Stimulated activated CD4-positive, alpha-beta T cell treated with anti-CD3 and anti-CD28 coated beads, Interleukin-4, amount 100 ng/mL, for 4 hours (primary cell): ENCODE measurements at regions not wholly inside any gene's neighbourhood (a gene's known extent, or its start where the extent isn't known, plus 50 kb on each side); places are given as distances from the start of the nearest gene placed in this dataset.

Experiments used
- DNase-seq, 2 experiments: peaks; one replicate each; pipeline ENCODE4 v3.0.0-alpha.2; 2020

DNA sequence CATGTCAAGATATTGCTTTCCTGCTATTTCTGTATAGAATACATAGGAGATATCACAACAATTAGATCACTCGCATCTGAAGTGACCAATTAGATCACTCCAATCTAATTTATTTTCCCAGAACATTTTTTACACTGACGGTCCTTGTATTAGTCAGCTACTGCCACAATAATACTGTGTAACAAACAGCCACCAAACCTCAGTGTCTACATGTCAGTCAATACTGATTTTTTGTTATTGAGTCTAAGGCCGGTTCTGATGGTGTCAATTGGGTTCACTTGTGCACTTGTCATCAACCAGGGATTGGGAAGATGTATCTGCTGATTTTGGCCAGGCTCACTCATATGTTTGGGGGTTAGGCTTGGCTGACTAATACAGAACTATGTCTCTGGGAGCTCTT, 275.9 kb upstream of the NFE2L3 start:
- DNase-seq, result no peak

GRCh38 chr7:25877802-25878789, 273.9 kb upstream of the NFE2L3 start:
- no peak for DNase-seq

DNA sequence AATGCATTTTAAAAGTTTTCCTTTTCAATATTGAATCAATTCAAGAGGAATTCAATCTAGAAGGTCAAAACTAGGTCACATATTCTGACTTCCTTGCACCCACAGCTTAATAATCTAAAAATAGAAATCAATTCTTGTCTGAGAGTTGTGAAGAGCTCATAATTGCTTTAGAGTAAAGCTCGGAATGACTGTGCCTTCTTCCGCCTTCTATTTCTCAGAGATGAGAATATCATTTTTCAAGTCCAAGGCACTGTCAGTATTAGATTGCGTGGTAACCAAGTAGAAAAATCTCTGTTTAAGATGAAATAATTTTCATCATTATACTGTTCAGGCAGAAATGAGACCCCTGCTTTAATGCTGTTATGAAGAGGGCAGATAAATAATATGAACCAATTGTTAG, 272.2 kb upstream of the NFE2L3 start:
- DNase-seq, result no peak

DNA sequence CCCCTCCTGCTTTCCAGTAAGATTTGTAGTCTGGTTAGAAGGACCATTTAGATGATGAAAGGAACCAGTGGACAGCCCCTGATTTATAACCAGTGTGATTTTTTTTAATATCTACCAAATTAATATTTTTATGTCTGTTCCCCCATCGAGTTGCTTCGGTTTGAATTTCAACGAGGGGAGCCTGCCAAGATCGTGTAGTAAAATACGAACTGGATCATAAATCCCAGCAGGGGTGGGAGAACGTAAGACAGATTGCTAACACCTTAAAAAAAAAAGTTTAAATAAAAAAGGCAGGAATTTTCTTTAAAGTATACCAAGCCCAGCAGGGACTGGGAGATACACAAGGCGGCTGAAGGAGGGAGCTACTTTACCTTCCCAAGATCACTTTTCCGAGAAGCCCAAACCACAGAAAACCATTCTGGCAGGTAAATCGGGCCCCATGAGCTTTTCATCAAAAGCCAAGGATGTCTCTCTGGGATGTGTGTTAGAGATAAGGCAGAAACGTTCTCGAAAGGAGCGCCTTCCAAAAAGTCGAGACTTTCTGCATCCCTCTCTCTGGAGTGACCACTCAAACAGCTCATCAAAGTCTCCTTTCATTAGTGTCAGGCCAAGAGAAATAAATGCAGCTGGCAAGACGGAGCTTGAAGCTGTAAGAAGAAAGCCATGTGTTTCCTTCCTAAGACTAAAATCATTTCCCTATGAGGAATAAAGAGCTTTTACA, 270.5 kb upstream of the NFE2L3 start:
- DNase-seq, result no peak

- DNase-seq, result no peak
Measured at GRCh38 chr7:25882151-25882773, 269.7 kb upstream of the NFE2L3 start.

GRCh38 chr7:25884265-25884828, 267.7 kb upstream of the NFE2L3 start:
- DNase-seq, result no peak

DNA sequence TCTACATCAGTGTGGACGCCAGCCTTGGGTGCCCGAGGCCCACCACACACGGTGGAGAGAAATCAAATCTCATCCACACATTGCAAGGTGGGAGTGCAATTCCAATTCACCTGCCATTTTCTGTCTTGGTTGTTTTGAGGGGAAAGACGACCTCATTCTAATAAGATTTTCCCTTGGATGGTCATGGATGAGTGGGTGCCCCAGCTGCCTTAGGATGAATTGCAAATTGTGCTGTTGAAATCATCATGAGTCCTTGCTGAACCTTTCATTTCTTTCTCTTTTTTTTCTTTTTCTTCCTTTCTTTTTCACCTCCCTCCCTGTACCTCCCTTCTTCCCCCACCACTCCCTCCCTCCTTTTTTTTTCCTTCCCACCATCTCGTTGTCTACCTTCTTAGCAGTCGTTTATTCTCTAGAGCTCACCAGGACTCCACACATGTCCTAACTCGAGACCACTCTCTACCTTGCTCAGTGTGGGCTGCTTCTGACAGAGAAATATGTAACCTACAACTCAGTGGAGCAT, 266.9 kb upstream of the NFE2L3 start:
- DNase-seq, result no peak

GRCh38 chr7:25886387-25887240, 265.4 kb upstream of the NFE2L3 start:
- no peak for DNase-seq

GRCh38 chr7:25887266-25887665, 264.7 kb upstream of the NFE2L3 start:
- DNase-seq, result no peak

GRCh38 chr7:25887795-25888559, 264.0 kb upstream of the NFE2L3 start:
- no peak for DNase-seq

- no peak for DNase-seq
Measured at GRCh38 chr7:25889765-25890164, 262.2 kb upstream of the NFE2L3 start.

GRCh38 chr7:25891591-25891990, 260.4 kb upstream of the NFE2L3 start:
- DNase-seq, result no peak

DNA sequence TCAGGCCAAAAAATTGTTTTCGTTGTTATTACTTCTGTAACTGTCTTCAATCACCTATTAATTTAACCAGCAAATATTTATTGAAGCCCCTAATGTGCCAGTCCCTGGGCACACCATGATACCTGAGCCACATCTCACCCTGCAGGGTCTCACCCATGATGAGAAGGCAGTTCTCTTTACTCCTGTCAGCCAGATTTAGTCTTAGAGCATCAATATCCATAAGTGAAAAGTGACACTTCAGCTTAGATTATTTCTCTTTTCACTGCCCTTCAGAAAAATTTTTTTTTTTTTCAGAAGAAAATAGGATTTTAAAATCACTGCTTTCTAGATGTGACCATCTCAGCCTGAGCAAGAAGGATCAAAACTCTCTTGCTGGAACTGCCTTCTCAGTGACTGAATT, 258.6 kb upstream of the NFE2L3 start:
- DNase-seq, result no peak

DNA sequence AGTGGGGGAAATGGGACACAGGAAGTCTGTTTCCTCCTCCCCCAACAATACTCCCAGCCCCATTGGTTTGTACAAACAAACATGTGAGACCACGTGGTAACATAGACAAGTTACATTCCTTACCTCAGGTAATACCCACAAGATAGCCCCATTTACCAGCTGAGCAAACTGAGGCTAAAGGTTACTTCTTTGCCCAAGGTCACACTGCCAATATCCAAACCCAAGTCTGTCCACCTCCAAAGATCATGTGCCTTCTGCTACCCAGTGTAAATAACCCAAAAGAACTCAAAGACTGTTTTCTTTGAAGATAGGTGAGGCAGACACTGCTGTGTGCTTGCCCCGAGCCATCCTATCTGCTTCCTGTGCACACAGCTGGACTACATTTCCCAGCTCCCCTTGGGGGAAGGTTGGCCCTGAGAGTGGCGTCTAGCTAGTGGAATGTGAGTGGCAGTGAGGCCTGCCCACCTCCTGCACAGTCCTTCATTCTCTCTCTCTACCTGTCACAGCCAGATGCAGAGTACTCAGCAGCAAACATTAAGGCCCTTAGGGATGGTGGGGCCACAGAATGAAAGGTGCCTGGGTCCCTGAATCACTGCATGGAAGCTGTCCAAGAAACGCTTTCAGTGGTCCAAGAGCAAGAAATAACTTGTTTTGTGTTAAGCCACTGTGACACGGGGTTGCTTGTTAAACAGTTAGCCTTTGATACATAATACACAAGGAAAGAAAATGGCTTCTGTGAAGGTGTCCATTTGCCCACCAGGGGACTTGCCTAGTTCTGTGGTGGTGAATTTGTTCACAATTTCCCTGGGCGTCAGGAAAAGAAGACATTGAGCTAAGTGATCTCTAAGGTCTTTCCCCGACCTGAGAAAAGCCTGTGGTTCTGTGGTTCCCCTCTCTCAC, 257.7 kb upstream of the NFE2L3 start:
- peak in 1 of 2 experiments; percentile 11 for DNase-seq

DNA sequence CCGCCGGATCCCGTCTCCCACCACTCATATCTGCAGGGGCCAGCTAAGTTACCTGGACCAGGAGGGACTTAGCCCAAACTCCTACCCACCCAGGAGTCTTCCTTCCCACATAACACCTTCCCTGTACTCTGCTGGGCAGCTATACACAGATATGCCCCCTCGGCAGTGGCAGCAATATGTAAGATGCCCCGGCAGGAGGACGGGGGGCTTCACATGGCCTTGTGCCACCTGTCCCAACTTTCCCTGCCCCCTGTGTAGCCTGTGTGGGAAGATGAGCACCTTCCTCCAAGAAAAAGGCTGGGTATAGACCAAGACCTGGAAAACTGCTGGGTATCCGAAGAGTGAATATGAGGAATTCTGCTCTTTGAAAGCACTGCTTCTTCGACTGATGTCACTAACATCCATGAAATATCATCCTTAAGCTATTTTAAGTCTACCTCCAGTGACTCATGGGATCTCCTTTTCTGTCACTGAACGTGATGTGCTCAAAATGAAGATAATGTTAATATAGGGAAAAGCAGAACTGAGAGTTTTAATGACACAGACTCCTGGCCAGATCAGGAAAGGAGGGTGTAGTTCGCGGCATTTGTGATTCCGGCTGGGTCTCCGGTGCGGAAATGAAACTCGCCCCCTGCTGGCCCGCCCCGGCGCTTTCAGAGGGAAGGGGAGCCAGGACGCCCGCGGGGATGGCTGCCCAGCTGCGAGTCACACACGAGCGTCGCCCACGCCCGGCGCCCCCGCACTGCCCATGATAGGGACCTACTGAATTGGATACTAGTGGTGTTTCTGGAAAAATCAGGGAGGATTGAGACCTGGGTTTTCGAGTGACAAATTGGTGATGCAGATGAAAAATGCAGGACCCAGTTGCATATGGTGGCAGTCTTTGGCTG, 256.9 kb upstream of the NFE2L3 start:
- DNase-seq, result peak; percentile 47 to 52

DNA sequence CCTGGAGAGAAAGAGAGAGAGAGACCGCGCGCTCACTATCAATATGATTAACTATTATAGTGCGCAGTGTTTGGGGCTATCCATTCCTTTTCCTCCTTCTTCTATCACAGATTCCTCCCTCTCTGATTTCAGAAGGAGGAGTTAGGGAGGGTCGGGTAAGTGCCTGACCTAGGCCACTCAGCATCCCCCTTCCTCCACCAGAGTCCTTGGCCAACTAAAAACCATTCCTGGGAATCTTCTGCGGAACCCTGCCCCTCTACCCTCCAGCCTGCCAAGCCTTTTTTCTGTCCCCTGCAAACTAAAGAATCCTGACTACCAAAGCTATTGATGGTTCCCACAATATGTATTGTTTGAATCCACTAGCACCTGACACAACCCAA, 256.2 kb upstream of the NFE2L3 start:
- DNase-seq, result no peak

DNA sequence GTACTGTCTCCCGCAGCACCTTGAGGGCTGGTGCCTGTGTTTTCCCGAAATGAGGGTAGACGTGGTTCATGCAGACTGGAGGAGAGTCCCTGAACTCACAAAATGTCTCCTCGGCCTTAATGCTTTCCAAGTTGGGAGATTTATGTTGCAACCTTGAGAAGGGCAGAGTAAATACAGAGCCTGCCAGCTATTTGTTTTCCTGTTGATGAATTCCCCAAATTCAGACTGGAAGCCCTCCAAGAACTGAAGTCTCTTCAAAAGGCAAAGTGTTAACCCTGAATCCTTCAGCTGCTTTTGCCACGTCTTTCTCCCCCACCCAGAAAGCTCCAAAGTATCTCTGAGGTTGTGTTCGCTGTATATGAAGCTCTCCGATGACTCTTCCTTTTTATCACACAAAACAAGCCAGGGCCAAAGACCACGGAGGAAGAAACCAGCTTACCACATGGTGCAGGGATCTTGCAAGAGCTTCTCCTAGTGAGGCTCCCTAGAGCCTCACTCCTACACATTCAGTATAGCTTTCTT, 254.7 kb upstream of the NFE2L3 start:
- no peak for DNase-seq

DNA sequence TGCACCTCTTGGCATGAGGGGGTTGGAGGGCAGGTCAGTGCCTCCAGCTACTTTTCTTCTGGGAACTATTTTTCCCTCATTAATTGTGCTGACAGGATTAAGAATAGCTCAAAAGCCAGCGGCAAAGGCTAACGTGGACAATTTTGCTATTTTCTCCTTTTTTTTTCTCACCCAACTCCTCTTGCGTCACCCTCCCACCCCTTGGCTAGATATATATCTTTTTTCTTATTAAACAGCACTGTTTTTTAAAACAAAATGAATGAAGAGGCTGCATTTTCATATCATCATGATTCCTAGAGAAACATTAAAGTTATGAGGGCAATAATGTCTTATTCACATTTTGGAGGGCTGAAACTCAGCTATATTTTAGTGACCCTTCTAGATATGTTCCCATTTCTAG, 251.8 kb upstream of the NFE2L3 start:
- no peak for DNase-seq

DNA sequence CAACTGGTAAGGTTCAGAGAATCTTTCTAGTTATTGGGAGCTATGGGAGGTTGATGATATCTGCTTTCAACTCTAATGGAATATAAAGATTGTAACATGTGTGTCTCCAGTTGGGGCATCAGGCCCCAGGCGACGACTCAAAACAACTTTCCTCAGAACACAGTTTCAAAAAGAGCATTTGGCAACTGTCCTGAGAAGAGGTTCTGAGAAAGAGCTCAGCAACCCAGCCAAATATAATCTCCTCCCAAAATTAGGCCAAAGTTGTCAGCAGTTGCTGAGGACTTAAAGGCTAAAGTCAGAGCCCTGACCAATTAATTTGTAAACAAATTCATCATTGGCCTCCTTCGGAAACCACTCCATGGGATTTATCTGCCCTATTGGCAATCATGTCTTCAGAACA, 251.1 kb upstream of the NFE2L3 start:
- DNase-seq, result no peak
